ENCODE measurements at regions not wholly inside any gene's neighbourhood (a gene's known extent, or its start where the extent isn't known, plus 50 kb on each side); places are given as distances from the start of the nearest gene placed in this dataset.

GRCh38 chr6:131490441-131490840 is 82.6 kb upstream of the ARG1 start:
- TF ChIP-seq MYC (IDR thresholded peaks at IDR 0.05; ENCODE audit: low read depth, low read length) (no peak), CTCF (IDR thresholded peaks at IDR 0.05; ENCODE audit: low read depth, low read length) (no peak), POLR2A (IDR thresholded peaks at IDR 0.05; ENCODE audit: extremely low read depth, insufficient read length) (no peak)

All from NB4 (cell line).